ENCODE measurements at regions not wholly inside any gene's neighbourhood (a gene's known extent, or its start where the extent isn't known, plus 50 kb on each side); places are given as distances from the start of the nearest gene placed in this dataset.

DNA sequence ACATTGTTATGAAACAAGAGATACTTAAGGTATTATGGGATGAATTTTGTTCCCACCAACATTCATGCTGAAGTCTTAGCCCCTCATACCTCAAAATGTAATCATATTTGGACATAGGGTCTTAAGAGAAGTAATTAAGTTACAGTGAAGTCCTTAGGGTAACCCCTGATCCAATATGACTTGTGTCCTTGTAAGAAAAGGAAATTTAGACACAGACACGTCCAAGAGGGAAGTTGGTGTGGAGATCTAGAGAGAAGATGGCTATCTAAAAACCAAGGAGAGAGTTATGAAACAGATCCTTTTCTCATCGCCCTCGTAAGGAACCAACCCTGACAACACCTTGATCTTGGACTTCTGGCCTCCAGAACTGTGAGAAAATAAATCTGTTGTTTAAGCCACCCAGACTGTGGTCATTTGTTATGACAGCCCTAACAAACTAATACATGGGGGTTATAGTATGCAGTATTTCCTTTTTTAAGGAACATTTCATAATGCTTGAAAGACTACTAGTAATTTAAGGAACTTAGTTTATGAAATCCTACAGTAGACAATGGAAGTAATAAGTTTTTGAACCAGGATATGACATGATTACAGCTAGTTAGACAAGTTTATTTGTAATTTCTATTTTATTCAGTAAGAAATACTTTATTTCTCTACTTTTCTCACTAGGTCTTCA lies 875.5 kb upstream of the ADGRL2 start:
- no peak for DNase-seq

DNA sequence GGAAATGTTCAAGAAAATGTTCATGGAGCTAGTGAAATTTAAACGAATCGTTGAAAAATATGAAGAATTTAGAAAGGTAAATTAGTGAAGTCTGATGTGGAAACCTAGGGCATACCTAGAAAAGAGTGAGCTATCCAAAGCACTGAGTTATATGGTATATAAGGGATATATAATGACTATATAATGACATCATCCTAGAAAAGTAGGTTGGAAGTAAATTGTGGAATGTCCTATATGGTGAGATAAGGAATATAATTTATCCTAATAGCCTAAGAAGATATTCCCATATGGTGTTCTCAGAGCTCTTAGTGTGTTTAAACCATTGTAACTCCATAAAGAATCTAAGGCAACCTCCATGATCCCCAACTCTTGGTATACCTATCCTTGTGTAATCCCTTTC lies 876.4 kb upstream of the ADGRL2 start:
- no peak for DNase-seq

DNA sequence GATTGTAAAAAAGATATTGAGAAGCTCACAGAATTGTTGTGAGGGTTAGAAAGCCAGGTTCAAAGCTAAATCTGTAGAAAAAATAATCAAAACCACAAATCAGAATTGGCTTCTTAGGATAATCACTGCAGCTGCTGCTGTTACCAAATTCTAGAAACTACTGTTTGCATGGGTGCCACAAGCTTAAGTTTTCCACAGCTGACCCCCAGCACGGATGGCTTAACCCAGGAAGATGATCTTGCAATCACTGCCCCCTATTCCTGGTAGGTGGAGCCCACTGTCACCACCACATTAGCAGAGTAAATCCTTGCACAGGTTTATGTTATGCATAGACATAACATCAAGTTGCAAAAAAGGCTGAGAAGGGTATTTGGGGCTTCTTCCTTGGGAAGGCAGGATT lies 877.8 kb upstream of the ADGRL2 start:
- DNase-seq = no peak

DNA sequence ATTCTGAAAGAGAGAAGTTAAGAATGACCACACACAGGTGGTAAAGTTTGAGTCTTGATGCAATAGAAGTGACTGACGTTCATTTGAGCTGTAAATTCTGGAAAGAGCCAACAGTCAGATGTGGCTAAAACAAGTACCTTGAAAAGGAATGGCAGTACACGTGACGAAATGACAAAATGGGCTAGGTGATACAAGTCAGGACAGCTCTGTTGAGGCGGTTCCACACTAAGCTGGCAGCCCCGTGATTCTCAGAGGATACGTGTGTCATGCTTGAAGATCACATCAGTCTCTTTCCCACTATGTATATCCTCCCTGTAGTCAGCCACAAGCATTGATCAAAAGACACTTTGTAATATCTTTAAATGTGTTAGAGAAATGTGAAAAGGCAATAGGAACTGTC lies 881.3 kb upstream of the ADGRL2 start:
- DNase-seq = no peak

DNA sequence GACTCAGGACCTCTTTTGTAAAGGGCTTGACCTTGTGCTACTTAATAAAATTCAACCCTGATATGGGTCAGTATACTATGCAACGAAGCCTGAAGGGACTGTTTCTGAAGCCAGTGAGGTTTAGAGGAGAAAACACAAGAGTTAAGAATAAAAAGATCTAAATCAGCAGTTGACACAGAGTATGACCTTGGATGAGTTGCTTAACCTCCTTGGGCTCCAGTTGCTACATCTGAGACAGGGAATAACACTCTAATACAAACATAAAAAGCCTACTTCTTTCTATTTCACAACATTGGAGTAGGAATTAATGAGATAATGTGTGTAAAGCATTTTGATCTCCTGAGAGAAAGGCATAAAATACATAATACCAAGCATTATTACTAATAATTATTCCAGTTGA lies 882.4 kb upstream of the ADGRL2 start:
- DNase-seq = no peak

DNA sequence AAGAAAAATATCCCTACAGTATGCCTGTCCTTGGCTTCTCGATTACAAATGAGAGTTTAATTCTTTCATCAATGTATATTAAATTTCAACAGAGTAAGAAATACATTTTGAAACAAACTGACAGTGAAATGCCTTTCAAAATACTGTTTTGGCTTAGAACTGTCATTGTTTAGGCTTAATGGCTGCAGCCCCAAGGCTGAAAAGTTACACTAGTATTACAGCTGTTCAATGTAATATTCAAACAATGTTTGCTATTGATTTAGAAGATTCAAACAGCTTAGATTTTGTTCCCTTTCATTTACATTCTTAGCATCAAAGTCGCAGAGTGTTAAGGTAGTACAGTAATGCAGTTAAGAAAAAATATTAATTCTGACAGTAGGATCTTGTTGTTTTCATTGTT lies 882.9 kb upstream of the ADGRL2 start:
- DNase-seq = no peak

DNA sequence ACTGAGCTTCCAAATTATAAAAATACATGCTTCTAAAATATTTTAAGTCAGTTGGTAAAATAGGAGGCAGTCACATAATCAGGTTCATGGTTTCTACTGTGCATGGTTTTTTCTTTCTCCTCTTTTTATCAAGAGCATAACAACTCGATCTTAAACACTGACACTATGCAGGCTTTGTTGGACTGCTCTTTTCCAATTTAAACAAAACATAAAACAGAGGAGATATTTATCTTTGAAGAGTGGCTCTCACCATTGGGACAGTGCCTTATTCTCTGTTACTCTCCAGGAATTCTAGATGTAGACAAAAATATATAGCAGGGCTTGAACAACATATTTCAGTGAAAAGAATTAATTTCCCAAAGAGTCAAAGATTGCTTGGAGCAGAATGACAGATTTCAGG lies 883.5 kb upstream of the ADGRL2 start:
- no peak for DNase-seq

DNA sequence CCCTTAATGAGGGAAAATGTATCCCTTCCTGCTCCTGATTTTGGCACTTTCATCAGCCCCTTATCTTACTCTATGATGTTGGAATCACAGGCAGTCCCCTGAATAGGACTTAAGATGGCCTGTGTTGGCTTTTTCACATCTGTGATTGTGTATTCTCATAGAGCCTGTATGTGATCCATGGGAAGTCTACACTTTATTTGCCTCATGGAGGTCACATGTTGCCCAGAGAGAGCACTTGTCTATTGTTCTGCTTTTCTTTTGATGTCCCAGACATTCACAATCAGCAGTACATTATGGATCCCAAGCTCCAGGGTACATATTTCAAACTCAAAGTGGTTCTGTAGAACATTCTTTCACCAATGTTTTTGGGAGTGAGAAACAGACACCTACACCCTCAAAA lies 885.2 kb upstream of the ADGRL2 start:
- DNase-seq = no peak

DNA sequence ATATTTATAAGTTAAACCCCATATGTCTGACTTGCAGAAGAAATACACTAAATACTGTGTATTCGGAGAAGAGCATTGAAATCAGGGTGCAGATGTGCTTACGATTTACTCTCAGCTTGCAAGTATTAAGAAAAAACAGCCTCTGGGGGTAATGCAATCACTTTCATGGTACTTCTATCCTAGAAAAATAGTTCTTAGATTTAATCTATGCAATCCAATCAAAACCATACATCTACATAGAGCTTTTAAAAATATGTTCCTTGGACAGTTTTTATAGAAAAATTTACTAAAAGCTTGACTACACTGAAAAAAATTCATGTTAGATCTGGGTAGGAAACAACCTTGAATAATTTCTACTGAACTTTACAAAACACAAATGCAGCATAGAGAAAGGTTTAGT lies 890.3 kb upstream of the ADGRL2 start:
- no peak for DNase-seq

DNA sequence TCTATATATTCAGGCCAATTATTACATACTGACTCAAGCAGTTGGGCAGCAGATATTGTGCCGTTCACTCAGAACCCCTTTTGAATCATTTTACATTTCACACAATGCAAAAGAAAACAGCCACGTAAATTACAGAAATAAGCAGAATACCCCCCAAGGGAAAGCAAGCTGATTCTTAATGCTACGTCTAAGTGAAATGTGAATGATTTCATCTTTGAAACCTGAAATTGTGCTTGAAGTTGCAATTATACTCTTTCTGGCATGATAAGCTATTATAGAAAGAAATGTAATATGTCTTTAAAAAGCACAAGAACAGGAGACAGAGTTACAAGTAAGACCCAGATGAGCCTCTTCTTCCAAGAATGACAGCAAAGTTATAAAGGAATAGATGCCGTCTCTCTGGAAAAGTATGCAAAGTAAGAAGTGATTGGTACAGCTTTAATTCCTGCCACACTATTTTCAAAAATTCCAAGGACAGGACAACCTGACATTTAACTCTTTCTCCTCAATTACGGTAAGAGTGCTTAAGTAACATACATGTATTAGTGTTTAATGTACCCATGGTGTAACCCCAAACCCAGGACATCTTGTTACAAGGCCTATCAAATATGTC lies 891.5 kb upstream of the ADGRL2 start:
- DNase-seq = no peak

DNA sequence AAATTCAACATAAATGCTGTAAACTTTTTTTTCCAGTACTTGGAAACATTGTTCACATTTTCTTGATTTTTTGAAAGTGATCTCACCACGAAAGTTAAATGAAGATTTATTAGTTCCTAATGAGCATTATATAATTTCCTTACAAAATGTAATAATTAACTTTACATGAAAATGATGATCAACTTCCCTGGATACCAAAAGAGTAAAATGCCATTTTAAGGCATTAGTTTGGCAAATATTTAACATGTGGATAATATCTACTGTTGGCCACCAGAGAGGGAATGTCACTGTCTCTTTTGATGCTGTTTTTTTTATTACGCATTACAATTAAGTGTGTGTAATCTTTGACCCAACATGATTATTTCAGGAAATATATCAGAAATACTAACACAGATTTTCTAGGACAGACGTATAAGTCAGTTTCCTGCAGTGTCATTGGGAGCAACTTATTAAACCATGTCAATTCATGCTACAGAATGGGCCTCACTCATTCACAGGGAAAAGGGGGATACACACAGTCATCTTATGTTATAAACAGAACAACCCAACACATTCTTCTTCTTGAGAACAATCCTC lies 903.9 kb upstream of the ADGRL2 start:
- no peak for DNase-seq

DNA sequence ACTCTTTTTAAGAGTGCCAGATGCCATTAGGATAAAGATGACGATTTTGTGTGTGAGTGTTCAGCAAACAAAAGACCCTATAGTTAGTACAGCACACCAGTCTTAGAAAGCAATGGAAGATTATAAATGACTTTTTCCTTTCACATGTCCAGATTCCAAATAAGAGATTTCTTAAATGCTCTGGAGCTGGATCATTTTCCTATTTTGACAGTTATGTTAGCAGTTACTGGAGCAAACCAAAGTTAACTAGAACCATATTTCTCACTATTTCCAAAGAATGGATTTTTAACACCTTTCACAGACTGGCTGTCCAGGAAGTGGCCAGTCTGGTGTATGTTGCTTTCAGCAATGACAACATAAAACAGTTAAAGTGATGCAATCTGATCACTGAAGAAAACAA lies 905.8 kb upstream of the ADGRL2 start:
- DNase-seq = no peak

DNA sequence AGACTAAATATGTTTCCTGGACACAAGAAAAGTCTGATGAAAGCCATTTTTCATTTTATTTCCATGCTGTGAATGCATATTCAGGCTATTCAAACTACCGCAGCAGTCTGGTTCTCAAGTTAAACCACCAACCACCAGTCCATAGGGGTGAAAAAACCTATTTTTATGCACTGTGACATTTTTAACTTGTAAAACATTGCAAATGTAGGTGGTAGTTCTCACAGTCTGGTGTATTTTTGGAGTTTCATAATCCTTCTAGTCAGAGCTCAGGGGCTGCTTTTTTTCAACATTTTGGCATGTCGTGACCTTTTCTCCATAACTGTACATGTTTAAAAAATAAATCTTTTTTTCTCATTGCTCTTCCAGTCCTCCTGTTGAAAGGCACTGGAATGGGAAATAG lies 907.6 kb upstream of the ADGRL2 start:
- DNase-seq = no peak

DNA sequence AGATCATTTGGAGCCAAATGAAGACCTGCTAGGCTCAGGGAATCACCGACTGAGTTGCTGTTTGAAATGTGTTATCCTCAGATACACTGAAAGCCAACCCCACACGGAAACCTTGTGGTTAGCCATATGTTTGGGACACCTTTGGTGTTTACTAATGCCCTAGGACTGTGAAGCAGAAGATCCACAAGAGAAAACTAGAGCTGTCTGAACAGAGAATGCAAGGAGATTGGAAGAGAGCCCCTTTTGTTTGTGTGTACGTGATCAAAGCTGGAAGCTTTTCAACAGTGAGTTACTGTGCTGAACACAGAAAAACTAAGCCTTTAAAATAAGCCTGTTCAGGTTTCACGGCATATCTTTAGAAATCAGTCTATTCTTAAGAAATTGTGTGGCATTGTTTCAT lies 908.2 kb upstream of the ADGRL2 start:
- DNase-seq = no peak

DNA sequence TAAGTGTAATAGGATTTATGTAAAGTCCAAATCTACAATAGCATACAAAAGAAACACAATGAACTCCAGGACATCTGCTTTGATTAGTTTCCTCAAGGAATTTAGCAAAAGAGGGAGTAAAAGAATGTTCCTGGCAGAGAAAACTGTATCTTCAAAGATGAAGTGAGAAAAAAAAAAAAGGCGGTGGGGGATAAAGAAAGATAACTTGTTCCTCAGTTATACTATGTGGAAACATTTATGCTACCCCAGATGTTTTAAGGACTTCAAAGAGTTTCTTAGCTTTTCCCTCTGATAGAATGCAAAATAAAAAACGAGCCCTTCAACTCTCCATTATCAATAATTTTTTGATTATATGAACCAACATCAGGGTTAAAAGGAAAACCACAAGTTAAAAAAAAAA lies 908.9 kb upstream of the ADGRL2 start:
- no peak for DNase-seq

DNA sequence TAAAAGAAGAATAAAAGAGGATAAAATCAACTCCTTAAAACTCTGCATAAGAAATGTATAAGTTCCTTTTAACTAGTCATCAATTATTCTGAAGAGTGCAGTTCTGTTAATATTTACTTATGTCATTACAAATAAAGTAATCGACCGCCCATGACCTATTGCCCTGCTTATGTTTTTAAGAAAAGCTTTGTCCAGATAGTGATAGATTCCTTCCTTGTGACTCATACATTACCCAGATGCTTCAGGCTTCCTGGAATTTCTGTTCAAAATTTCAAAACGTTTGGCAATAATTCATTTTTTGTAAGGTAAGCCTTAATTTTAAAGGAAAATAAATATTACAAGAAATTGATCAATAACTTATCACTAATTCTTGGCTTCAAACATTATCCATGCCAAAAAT lies 918.2 kb upstream of the ADGRL2 start:
- DNase-seq = no peak

DNA sequence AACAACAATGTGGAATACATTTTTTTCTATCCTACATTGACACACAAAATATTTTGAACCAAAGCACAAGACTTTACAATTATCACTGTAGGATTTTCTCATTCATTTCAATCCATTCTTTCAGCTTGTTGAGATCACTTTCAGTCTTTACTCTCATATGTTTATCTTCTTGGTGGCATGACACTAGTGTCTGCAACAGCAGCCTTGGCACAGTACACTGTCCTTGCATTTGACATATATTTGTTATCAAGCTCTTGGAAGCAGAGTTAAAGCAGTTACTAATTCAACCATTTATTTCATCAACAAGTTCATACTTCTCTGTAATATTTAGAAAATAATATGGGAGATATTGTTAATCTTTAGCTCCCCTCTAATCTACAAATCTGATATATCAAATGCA lies 922.4 kb upstream of the ADGRL2 start:
- no peak for DNase-seq

DNA sequence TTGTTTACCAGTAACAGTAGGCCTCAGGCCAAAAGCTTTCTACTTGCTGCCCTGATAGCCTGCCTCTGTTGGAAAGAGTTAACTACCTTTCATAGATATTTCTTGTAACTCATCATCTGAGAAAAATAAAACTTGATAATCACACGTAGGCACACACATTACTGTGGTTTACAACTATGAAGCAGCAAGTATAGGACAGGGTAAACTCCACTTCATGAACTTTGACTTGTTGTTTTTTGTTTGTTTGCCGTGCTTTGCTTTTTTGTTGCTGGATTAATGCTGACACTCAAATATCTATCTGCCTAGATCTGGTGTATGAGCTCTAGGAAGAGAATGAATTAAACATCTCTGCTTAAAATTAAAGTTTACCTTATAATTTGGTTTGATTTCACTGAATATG lies 924.7 kb upstream of the ADGRL2 start:
- DNase-seq = no peak

DNA sequence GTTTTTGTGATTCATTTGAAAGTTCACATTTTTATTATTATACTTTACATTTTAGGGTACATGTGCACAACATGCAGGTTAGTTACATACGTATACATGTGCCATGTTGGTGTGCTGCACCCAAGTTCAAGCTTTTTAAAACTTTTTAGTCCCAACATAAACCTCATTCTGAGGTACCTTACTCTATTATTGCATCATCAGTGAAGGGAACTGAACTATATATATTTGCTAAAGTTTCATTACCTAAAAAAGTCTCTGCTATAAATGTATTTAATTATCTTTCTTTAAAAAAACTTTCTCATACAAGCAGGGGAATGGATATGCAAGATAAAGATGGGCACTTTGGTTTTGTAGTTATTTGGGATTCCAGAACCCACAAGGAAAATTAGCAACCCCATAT lies 931.4 kb upstream of the ADGRL2 start:
- DNase-seq = no peak

DNA sequence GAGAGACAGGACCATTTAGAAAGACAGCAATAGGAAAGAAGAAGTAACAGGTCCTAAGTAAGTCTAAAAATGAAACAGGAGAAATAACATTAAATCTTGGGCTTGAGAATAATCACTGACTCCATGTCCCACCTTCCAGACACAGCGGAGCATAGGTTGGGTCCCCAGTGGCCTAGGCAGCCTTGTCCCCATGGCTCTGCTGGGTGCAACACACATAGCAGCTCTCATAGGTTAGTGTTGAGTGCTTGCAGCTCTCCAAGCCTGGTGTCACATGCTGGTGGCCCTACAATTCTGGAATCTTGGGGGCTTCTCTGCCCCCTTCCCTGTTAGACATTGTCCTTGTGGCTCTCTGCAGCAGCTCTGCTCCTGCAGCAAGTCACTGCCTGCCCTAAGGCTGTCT lies 952.8 kb upstream of the ADGRL2 start:
- no peak for DNase-seq

DNA sequence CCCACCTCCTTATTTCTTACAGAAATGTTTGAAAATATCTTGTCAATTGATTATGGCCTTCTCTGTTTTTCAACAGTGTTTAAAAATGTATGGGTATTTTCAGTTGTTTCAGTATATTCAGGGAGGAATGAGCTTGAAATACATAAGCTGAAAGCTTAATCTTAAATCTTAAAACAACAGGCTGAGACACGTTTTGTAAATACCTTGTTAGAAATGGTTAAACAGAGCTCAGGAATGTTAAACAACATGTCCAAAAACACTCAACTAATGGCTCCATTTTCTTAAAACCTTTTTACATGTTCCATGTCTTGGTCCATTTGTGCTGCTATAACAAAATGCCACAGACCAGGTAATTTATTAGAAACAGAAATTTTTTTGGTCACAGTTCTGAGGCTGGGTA lies 953.8 kb upstream of the ADGRL2 start:
- no peak for DNase-seq

DNA sequence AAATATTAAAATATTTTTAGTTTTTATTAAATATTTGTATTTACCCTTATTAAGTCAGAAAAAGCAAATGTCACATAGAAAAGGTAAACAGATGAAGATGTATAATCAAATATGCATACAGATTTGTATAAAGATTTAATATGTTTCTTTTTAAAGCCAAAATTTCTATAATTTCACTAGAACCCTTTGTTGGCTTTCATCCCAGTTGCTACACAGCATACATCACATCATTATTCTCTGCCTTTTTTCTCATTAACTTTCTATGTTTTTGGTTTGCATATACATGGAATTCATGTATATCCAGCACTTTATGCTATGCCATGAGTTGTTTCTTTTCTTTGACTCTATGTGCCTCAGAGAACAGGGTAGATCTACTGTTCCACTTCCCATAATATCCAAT lies 957.9 kb upstream of the ADGRL2 start:
- no peak for DNase-seq

DNA sequence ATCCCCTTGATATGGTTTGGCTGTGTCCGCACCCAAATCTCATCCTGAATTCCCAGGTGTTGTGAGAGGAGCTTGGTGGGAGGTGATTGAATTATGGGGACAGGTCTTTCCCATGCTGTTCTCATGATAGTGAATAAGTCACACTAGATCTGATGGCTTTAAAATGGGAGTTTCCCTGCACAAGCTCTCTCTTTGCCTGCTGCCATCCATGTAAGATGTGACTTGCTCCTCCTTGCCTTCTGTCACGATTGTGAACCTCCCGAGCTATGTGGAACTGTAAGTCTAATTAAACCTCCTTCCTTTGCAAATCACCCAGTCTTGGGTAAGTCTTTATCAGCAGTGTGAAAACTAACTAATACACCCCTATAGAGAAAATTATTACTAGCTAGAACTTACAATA lies 959.5 kb upstream of the ADGRL2 start:
- DNase-seq = no peak

DNA sequence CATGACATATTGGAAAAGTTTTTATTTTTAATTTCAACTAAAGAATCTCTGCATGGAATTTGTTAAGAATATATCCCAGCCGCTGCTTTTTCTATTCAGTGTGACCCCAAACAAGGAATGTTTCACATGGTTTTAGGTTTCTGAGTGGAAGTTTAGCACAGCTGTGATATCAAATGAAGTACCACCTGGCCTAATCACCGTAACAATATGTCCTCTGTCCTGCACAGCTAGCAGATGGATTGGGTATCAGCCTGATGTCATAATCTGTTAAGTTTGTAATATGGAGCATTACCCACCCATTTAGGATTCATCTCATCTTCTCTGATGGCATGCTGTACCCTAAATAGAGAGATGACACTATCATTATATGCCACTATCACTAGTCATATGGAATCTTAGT lies 963.7 kb upstream of the ADGRL2 start:
- no peak for DNase-seq

DNA sequence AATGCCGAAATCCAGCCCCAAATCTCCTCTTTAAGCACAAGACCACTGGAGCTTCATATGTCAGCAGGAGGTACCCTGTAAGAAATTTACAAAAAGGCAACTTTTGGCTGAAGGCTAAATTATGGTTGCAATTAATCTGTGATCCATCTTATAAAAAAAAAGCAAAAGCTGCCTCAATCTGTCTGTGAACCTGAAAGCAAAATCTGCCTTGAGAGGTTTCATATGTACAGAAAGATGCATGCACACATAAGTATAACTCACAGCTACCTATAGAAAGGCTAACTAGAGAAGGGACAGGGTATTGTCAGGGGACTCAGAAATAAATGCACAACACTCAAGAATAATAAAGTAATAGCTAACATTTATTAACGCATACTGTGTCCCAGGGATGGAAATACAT lies 964.2 kb upstream of the ADGRL2 start:
- DNase-seq = no peak

All from femur (tissue), 1 donor.